ENCODE measurements at regions not wholly inside any gene's neighbourhood (a gene's known extent, or its start where the extent isn't known, plus 50 kb on each side); places are given as distances from the start of the nearest gene placed in this dataset.

GRCh38 chr3:36197151-36197550 lies 183.2 kb upstream of the STAC start:
- no peak for DNase-seq (ENCODE audit: low read depth, low spot score)
- no peak overlapping the region for H3K27ac Mint-ChIP-seq (ENCODE audit: unreplicated experiment)
- H3K4me3 Mint-ChIP-seq, result no peak overlapping the region
- no peaks in the 10 kb centered on the region for H3K9me3 Mint-ChIP-seq
- H3K36me3 Mint-ChIP-seq (ENCODE audit: low read depth), result no peaks in the 10 kb centered on the region
- H3K4me1 Mint-ChIP-seq, result no peaks in the 10 kb centered on the region
- no peaks in the 10 kb centered on the region for H3K27me3 Mint-ChIP-seq (ENCODE audit: low read depth)
- no peak for TF ChIP-seq CTCF (conservative IDR thresholded peaks at IDR 0.05)

GRCh38 chr3:36201546-36201945 lies 178.8 kb upstream of the STAC start:
- no peak overlapping the region for H3K4me3 Mint-ChIP-seq
- peaks cover 3% of the 10 kb centered on the region for H3K27me3 Mint-ChIP-seq (ENCODE audit: low read depth)
- no peaks in the 10 kb centered on the region for H3K36me3 Mint-ChIP-seq (ENCODE audit: low read depth)
- no peak overlapping the region for H3K27ac Mint-ChIP-seq (ENCODE audit: unreplicated experiment)
- no peak for DNase-seq (ENCODE audit: low read depth, low spot score)
- no peaks in the 10 kb centered on the region for H3K9me3 Mint-ChIP-seq
- no peak for TF ChIP-seq CTCF (conservative IDR thresholded peaks at IDR 0.05)
- H3K4me1 Mint-ChIP-seq, result peaks cover 4% of the 10 kb centered on the region

- Mint-ChIP-seq H3K4me1 (peaks cover 13% of the 10 kb centered on the region), H3K9me3 (no peaks in the 10 kb centered on the region), H3K36me3 (ENCODE audit: low read depth) (no peaks in the 10 kb centered on the region), H3K4me3 (no peak overlapping the region), H3K27ac (ENCODE audit: unreplicated experiment) (no peak overlapping the region), H3K27me3 (ENCODE audit: low read depth) (peaks cover 7% of the 10 kb centered on the region)
- DNase-seq (ENCODE audit: low read depth, low spot score), result no peak
- no peak for TF ChIP-seq CTCF (conservative IDR thresholded peaks at IDR 0.05)
These were observed 173.2 kb upstream of the STAC start for GRCh38 chr3:36206956-36207580.

- no peak for DNase-seq (ENCODE audit: low read depth, low spot score)
- Mint-ChIP-seq H3K27ac (ENCODE audit: unreplicated experiment) (no peak overlapping the region), H3K4me3 (no peak overlapping the region), H3K4me1 (peaks cover 13% of the 10 kb centered on the region), H3K9me3 (no peaks in the 10 kb centered on the region), H3K36me3 (ENCODE audit: low read depth) (no peaks in the 10 kb centered on the region), H3K27me3 (ENCODE audit: low read depth) (peaks cover 7% of the 10 kb centered on the region)
- no peak for TF ChIP-seq CTCF (conservative IDR thresholded peaks at IDR 0.05)
These were observed 169.3 kb upstream of the STAC start for GRCh38 chr3:36210840-36211651.

- peaks cover 3% of the 10 kb centered on the region for H3K27me3 Mint-ChIP-seq (ENCODE audit: low read depth)
- no peak for DNase-seq (ENCODE audit: low read depth, low spot score)
- peaks cover 8% of the 10 kb centered on the region for H3K4me1 Mint-ChIP-seq
- no peak overlapping the region for H3K27ac Mint-ChIP-seq (ENCODE audit: unreplicated experiment)
- H3K9me3 Mint-ChIP-seq, result no peaks in the 10 kb centered on the region
- H3K4me3 Mint-ChIP-seq, result no peak overlapping the region
- H3K36me3 Mint-ChIP-seq (ENCODE audit: low read depth), result no peaks in the 10 kb centered on the region
- no peak for TF ChIP-seq CTCF (conservative IDR thresholded peaks at IDR 0.05)
These were observed 168.7 kb upstream of the STAC start for GRCh38 chr3:36211652-36211999.

Data from neural crest cell (in vitro differentiated cells).